ENCODE measurements at regions not wholly inside any gene's neighbourhood (a gene's known extent, or its start where the extent isn't known, plus 50 kb on each side); places are given as distances from the start of the nearest gene placed in this dataset.

DNA sequence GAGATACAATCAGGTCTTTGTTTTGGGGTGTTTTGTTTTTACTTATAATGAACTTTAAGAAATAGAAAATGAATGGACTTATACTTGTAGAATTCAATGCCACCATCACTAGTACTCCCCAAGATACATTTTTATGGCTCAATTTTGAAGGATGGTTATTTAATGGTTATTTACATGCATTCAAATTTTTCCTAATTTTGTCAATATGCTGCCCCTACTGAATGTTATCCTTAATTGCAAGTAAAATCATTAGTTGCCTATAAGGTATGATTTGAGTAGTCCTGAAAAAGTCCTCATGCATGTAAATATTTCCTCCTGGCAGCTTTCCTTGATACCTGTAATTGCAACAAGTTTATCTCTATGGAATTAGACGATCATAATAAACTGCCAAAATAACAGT, 391.2 kb downstream of the BCAT1 start:
- peaks cover 43% of the 10 kb centered on the region for H3K4me1 Mint-ChIP-seq
- Histone ChIP-seq H3K79me2 (ENCODE audit: low read depth) (peaks cover 40% of the 10 kb centered on the region), H3F3A (ENCODE audit: low read depth) (peaks cover 15% of the 10 kb centered on the region), H3K9me3 (ENCODE audit: low read depth) (no peaks in the 10 kb centered on the region), H2AFZ (replicated peaks) (no peak overlapping the region), H3K4me1 (peaks cover 17% of the 10 kb centered on the region), H3K27me3 (peaks cover 19% of the 10 kb centered on the region), H3K4me2 (no peak overlapping the region), H4K20me1 (ENCODE audit: low read depth) (no peaks in the 10 kb centered on the region), H3K36me3 (no peaks in the 10 kb centered on the region), H3K4me3 (no peak overlapping the region), H3K27ac (no peak overlapping the region), H3K9ac (no peak overlapping the region)
- no peak overlapping the region for H3K27ac Mint-ChIP-seq
- no peak for DNase-seq (ENCODE audit: low spot score)
- no peak overlapping the region for H3K4me3 Mint-ChIP-seq
- H3K9me3 Mint-ChIP-seq = peaks cover 11% of the 10 kb centered on the region
- H3K27me3 Mint-ChIP-seq (ENCODE audit: insufficient read depth, low read depth) = peaks cover 3% of the 10 kb centered on the region
- peaks cover 30% of the 10 kb centered on the region for H3K36me3 Mint-ChIP-seq
- TF ChIP-seq EZH2phosphoT487 (IDR thresholded peaks at IDR 0.05) (no peak), CTCF (IDR thresholded peaks at IDR 0.05) (no peak), EZH2 (IDR thresholded peaks at IDR 0.05) (no peak)

- Mint-ChIP-seq H3K27me3 (ENCODE audit: insufficient read depth, low read depth) (peaks cover 2% of the 10 kb centered on the region), H3K4me1 (peaks cover 57% of the 10 kb centered on the region), H3K4me3 (no peak overlapping the region), H3K36me3 (peaks cover 30% of the 10 kb centered on the region), H3K27ac (no peak overlapping the region), H3K9me3 (peaks cover 11% of the 10 kb centered on the region)
- DNase-seq (ENCODE audit: low spot score) = no peak
- Histone ChIP-seq H3K36me3 (no peaks in the 10 kb centered on the region), H3K9ac (no peak overlapping the region), H3K27me3 (peaks cover 13% of the 10 kb centered on the region), H3K4me1 (peaks cover 32% of the 10 kb centered on the region), H3K79me2 (ENCODE audit: low read depth) (peaks cover 30% of the 10 kb centered on the region), H3K9me3 (ENCODE audit: low read depth) (no peaks in the 10 kb centered on the region), H3K27ac (no peak overlapping the region), H2AFZ (replicated peaks) (no peak overlapping the region), H4K20me1 (ENCODE audit: low read depth) (no peaks in the 10 kb centered on the region), H3F3A (ENCODE audit: low read depth) (peaks cover 5% of the 10 kb centered on the region), H3K4me3 (no peak overlapping the region), H3K4me2 (no peak overlapping the region)
- no peak for TF ChIP-seq CTCF (IDR thresholded peaks at IDR 0.05)
- TF ChIP-seq EZH2 (IDR thresholded peaks at IDR 0.05) = no peak
- no peak for TF ChIP-seq EZH2phosphoT487 (IDR thresholded peaks at IDR 0.05)
These were observed 393.2 kb downstream of the BCAT1 start for GRCh38 chr12:24555730-24556129.

DNA sequence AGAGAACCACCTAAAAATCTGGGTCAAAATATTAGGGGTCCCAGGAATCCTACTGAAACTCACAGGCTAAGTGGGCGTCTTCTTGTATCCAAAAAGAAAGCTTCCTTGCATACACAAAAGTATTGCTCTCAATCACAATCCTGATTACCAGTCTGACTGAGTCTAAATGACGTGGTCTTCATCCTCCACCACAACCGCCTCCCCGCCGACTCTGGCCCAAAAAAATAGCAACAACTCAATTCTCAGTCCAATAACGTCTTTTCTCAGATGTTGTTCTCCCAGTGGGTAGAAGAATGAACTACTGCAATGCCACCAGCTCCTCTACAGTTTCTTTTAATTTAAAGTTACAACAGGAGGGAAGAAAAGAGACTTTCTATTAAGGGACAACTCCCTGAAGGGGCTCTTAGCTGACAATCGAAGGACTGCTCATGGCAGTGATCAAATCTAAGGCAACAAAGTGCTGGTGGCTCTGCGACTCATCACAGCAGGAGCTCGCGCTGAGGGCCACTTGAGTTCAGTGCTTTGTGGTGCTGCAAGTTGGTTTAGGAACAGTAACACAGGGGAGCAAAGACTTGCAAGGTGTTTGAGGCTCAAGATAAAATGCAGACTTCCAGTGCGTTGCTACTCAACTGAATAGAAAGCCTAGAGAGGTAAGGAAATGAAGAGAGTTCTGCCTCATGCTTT, 394.1 kb downstream of the BCAT1 start:
- peaks cover 2% of the 10 kb centered on the region for H3K27me3 Mint-ChIP-seq (ENCODE audit: insufficient read depth, low read depth)
- Histone ChIP-seq H3K79me2 (ENCODE audit: low read depth) (peaks cover 21% of the 10 kb centered on the region), H3K27me3 (peaks cover 3% of the 10 kb centered on the region), H3F3A (ENCODE audit: low read depth) (peaks cover 5% of the 10 kb centered on the region), H3K9ac (no peak overlapping the region), H2AFZ (replicated peaks) (no peak overlapping the region), H3K4me3 (no peak overlapping the region), H3K9me3 (ENCODE audit: low read depth) (no peaks in the 10 kb centered on the region), H4K20me1 (ENCODE audit: low read depth) (no peaks in the 10 kb centered on the region), H3K27ac (no peak overlapping the region), H3K4me2 (no peak overlapping the region), H3K4me1 (peaks cover 29% of the 10 kb centered on the region), H3K36me3 (no peaks in the 10 kb centered on the region)
- H3K4me1 Mint-ChIP-seq = peaks cover 53% of the 10 kb centered on the region
- H3K4me3 Mint-ChIP-seq = no peak overlapping the region
- peaks cover 30% of the 10 kb centered on the region for H3K36me3 Mint-ChIP-seq
- H3K27ac Mint-ChIP-seq = peak overlapping the region; percentile 26
- no peak for DNase-seq (ENCODE audit: low spot score)
- H3K9me3 Mint-ChIP-seq = peaks cover 11% of the 10 kb centered on the region
- TF ChIP-seq EZH2 (IDR thresholded peaks at IDR 0.05) (no peak), CTCF (IDR thresholded peaks at IDR 0.05) (no peak), EZH2phosphoT487 (IDR thresholded peaks at IDR 0.05) (no peak)

Measured in neural progenitor cell (in vitro differentiated cells).